H9 (cell line): ENCODE measurements at regions not wholly inside any gene's neighbourhood (a gene's known extent, or its start where the extent isn't known, plus 50 kb on each side); places are given as distances from the start of the nearest gene placed in this dataset.

ENCODE experiments used
- DNase-seq: peaks from one replicate; pipeline ENCODE4 v3.0.0-alpha.2; 2017
- H2AFZ ChIP-seq: one replicate; pipeline ENCODE4 v1.6.1; 2013; ENCODE audit warnings: mild to moderate bottlenecking, low read length, control low read depth, moderate library complexity
- H2AK5ac ChIP-seq: 2 replicates; pipeline ENCODE4 v1.6.1; 2013; ENCODE audit warnings: low read length, control low read depth, mixed read lengths; ENCODE audit not compliant: insufficient read length
- H2BK120ac ChIP-seq: one replicate; pipeline ENCODE4 v1.6.1; 2013; ENCODE audit warnings: low read depth, mild to moderate bottlenecking, low read length, control low read depth, inconsistent platforms; ENCODE audit not compliant: poor library complexity, severe bottlenecking
- H2BK12ac ChIP-seq: 2 replicates; pipeline ENCODE4 v1.6.1; 2013; ENCODE audit warnings: low read length, control low read depth, mixed read lengths, low read depth; ENCODE audit not compliant: insufficient read length
- H2BK15ac ChIP-seq: 2 replicates; pipeline ENCODE4 v1.6.1; 2013; ENCODE audit warnings: low read depth, low read length, control low read depth
- H2BK20ac ChIP-seq: one replicate; pipeline ENCODE4 v1.6.1; 2013; ENCODE audit warnings: low read depth, mild to moderate bottlenecking, low read length, control low read depth, inconsistent platforms; ENCODE audit not compliant: poor library complexity, severe bottlenecking
- H2BK5ac ChIP-seq: 2 replicates; pipeline ENCODE4 v1.6.1; 2013; ENCODE audit warnings: low read length, control low read depth, mixed read lengths; ENCODE audit not compliant: insufficient read length
- H3K14ac ChIP-seq: 2 replicates; pipeline ENCODE4 v1.6.1; 2013; ENCODE audit warnings: low read length, control low read depth; ENCODE audit not compliant: insufficient read depth
- H3K18ac ChIP-seq: 2 replicates; pipeline ENCODE4 v1.6.1; 2013; ENCODE audit warnings: low read depth, mild to moderate bottlenecking, mixed read lengths, low read length, control low read depth; ENCODE audit not compliant: insufficient read length
- H3K23ac ChIP-seq: 2 replicates; pipeline ENCODE4 v1.6.1; 2013; ENCODE audit warnings: low read length, control low read depth, mixed read lengths, low read depth; ENCODE audit not compliant: insufficient read length
- H3K23me2 ChIP-seq: 2 replicates; pipeline ENCODE4 v1.6.1; 2013; ENCODE audit warnings: low read depth, mild to moderate bottlenecking, mixed read lengths, low read length, control low read depth; ENCODE audit not compliant: insufficient read length, poor library complexity, severe bottlenecking
- H3K27ac ChIP-seq: 2 replicates; pipeline ENCODE4 v1.5.1; 2013; ENCODE audit warnings: low read length, control low read depth, mixed read lengths, low read depth; ENCODE audit not compliant: insufficient read length
- H3K27me3 ChIP-seq: 2 replicates; pipeline ENCODE4 v1.6.1; 2013; ENCODE audit warnings: low read length, control low read depth, inconsistent platforms; ENCODE audit not compliant: insufficient read depth
- H3K4ac ChIP-seq: 2 replicates; pipeline ENCODE4 v1.6.1; 2013; ENCODE audit warnings: low read depth, mild to moderate bottlenecking, control low read depth, inconsistent platforms, low read length, moderate library complexity
- H3K4me1 ChIP-seq: 2 replicates; pipeline ENCODE4 v1.6.1; 2013; ENCODE audit warnings: low read length, control low read depth, inconsistent platforms; ENCODE audit not compliant: insufficient read depth
- H3K4me2 ChIP-seq: 2 replicates; pipeline ENCODE4 v1.6.1; 2013; ENCODE audit warnings: low read length, control low read depth, mixed read lengths; ENCODE audit not compliant: insufficient read length, insufficient read depth
- H3K56ac ChIP-seq: 2 replicates; pipeline ENCODE4 v1.6.1; 2013; ENCODE audit warnings: low read depth, mild to moderate bottlenecking, mixed read lengths, low read length, control low read depth; ENCODE audit not compliant: insufficient read length
- H3K79me1 ChIP-seq: 2 replicates; pipeline ENCODE4 v1.6.1; 2013; ENCODE audit warnings: low read depth, mild to moderate bottlenecking, moderate library complexity, low read length, control low read depth, inconsistent platforms; ENCODE audit not compliant: insufficient read depth, poor library complexity, severe bottlenecking
- H3K79me2 ChIP-seq: 2 replicates; pipeline ENCODE4 v1.6.1; 2013; ENCODE audit warnings: low read length, control low read depth, inconsistent platforms; ENCODE audit not compliant: insufficient read depth
- H3K9ac ChIP-seq: 2 replicates; pipeline ENCODE4 v1.6.1; 2013; ENCODE audit warnings: low read length, control low read depth, mixed read lengths; ENCODE audit not compliant: insufficient read length; ENCODE audit errors: extremely low read depth
- H3K9me3 ChIP-seq: one replicate; pipeline ENCODE4 v1.6.1; 2013; ENCODE audit warnings: low read depth, low read length, inconsistent platforms; ENCODE audit not compliant: control insufficient read depth
- H3T11ph ChIP-seq: one replicate; pipeline ENCODE4 v1.6.1; 2013; ENCODE audit warnings: mild to moderate bottlenecking, low read length, control low read depth, inconsistent platforms
- H4K20me1 ChIP-seq: one replicate; pipeline ENCODE4 v1.6.1; 2013; ENCODE audit not compliant: control insufficient read depth, insufficient read length, insufficient read depth
- H4K5ac ChIP-seq: 2 replicates; pipeline ENCODE4 v1.6.1; 2013; ENCODE audit warnings: low read depth, mild to moderate bottlenecking, mixed read lengths, low read length, control low read depth; ENCODE audit not compliant: insufficient read length
- H4K8ac ChIP-seq: replicated peaks from 2 replicates; pipeline ENCODE4 v1.6.1; 2013; ENCODE audit warnings: low read length, control low read depth, mixed read lengths, low read depth; ENCODE audit not compliant: insufficient read length
- H4K91ac ChIP-seq: 2 replicates; pipeline ENCODE4 v1.6.1; 2013; ENCODE audit warnings: low read depth, mild to moderate bottlenecking, moderate library complexity, mixed read lengths, low read length, control low read depth; ENCODE audit not compliant: insufficient read length
- H3K27ac Mint-ChIP-seq, 3 experiments: 2 replicates in 2 of 3; 3 replicates in 1 of 3; pipeline ENCODE4 v1.8.0; 2020 to 2021; ENCODE audit warnings: mixed read lengths in 3 of 3, mild to moderate bottlenecking in 1 of 3, moderate library complexity in 1 of 3
- H3K27me3 Mint-ChIP-seq: 2 replicates; pipeline ENCODE4 v1.8.0; 2021; ENCODE audit warnings: low read depth, mild to moderate bottlenecking, moderate library complexity, mixed read lengths
- H3K36me3 Mint-ChIP-seq, 3 experiments: 2 replicates in 2 of 3; 3 replicates in 1 of 3; pipeline ENCODE4 v1.8.0; 2020 to 2021; ENCODE audit warnings: low read depth in 3 of 3, mixed read lengths in 3 of 3; ENCODE audit not compliant: insufficient read depth in 1 of 3
- H3K4me1 Mint-ChIP-seq, 2 experiments: 2 replicates each; pipeline ENCODE4 v1.8.0; 2020; ENCODE audit warnings: mixed read lengths in 2 of 2
- H3K4me3 Mint-ChIP-seq, 2 experiments: 2 replicates in 1 of 2; 3 replicates in 1 of 2; pipeline ENCODE4 v1.8.0; 2020 to 2021; ENCODE audit warnings: mild to moderate bottlenecking in 2 of 2, mixed read lengths in 2 of 2, moderate library complexity in 1 of 2
- H3K9me3 Mint-ChIP-seq, 2 experiments: 2 replicates in 1 of 2; 3 replicates in 1 of 2; pipeline ENCODE4 v1.8.0; 2020; ENCODE audit warnings: mild to moderate bottlenecking in 2 of 2, mixed read lengths in 2 of 2, moderate library complexity in 1 of 2
- CTCF ChIP-seq: fragments of 200-600 bp; sonication (generic); conservative IDR thresholded peaks from 3 replicates; pipeline ENCODE4 v1.8.0; 2021; ENCODE audit warnings: antibody characterized with exemption, mild to moderate bottlenecking

- no peaks in the 10 kb centered on the region for H3K9me3 ChIP-seq
- no peak overlapping the region for H3K4ac ChIP-seq
- no peak overlapping the region for H4K8ac ChIP-seq
- no peaks in the 10 kb centered on the region for H3K23me2 ChIP-seq
- H3K14ac ChIP-seq, result no peak overlapping the region
- H4K20me1 ChIP-seq, result no peaks in the 10 kb centered on the region
- Mint-ChIP-seq H3K4me3 (no peak overlapping the region), H3K27ac (no peak overlapping the region), H3K36me3 (no peaks in the 10 kb centered on the region), H3K9me3 (no peaks in the 10 kb centered on the region), H3K27me3 (no peaks in the 10 kb centered on the region; the same call in 1 of the 2 replicates), H3K4me1 (peaks cover 6 to 9% of the 10 kb centered on the region in 2 experiments)
- DNase-seq, result no peak
- H3K9ac ChIP-seq, result no peak overlapping the region
- H2BK120ac ChIP-seq, result no peak overlapping the region
- H4K91ac ChIP-seq, result no peak overlapping the region
- H3K27me3 ChIP-seq, result no peaks in the 10 kb centered on the region
- no peak overlapping the region for H3T11ph ChIP-seq
- H2BK20ac ChIP-seq, result no peak overlapping the region
- no peak overlapping the region for H3K27ac ChIP-seq
- no peak overlapping the region for H3K18ac ChIP-seq
- H3K79me2 ChIP-seq, result no peaks in the 10 kb centered on the region
- no peak overlapping the region for H2BK15ac ChIP-seq
- TF ChIP-seq CTCF, result no peak
- H2BK5ac ChIP-seq, result no peak overlapping the region
- no peak overlapping the region for H3K4me2 ChIP-seq
- no peaks in the 10 kb centered on the region for H3K4me1 ChIP-seq
- H3K23ac ChIP-seq, result no peak overlapping the region
- H2AK5ac ChIP-seq, result no peak overlapping the region
- H3K56ac ChIP-seq, result no peak overlapping the region
- no peak overlapping the region for H2AFZ ChIP-seq
- no peak overlapping the region for H4K5ac ChIP-seq
- H2BK12ac ChIP-seq, result no peak overlapping the region
- H3K79me1 ChIP-seq, result no peaks in the 10 kb centered on the region
Observed at GRCh38 chr15:47934342-47934741, 186.4 kb upstream of the SLC24A5 start.
